ENCODE measurements at regions not wholly inside any gene's neighbourhood (a gene's known extent, or its start where the extent isn't known, plus 50 kb on each side); places are given as distances from the start of the nearest gene placed in this dataset.

DNA sequence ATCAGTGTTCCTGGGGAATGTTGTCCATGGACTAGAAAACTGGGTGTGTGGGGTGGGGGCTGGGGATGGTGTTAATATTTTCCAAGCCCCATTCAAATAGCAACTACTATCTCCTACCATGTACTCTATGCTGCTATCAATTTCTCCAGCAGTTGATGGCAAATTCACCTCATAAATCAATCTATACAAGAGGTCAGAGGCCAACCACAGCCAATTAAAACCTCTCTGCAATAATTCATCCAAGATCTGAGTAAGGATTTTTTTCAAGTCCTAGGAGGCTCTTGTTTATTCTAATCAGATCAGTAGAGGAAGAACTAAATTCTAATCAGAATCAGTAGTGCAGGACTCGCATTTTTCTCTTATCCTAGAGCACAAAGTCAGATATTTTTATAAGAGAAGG, 73.4 kb upstream of the WT1 start:
- Histone ChIP-seq H3K4me3 (ENCODE audit: control insufficient read depth in 2 of 3, extremely low read depth in 1 of 3, insufficient read depth in 2 of 3, low read depth in 1 of 3, low read length in 3 of 3) (no peak overlapping the region), H3K4me2 (ENCODE audit: control insufficient read depth, extremely low read depth, insufficient read depth, low read depth, low read length) (no peak overlapping the region), H2AFZ (ENCODE audit: control insufficient read depth, low read length) (no peak overlapping the region), H3K27ac (ENCODE audit: control insufficient read depth, insufficient read depth, low read length) (no peak overlapping the region), H3K4me1 (ENCODE audit: control insufficient read depth, extremely low read depth, insufficient read depth, low read length) (no peaks in the 10 kb centered on the region), H3K27me3 (ENCODE audit: control insufficient read depth, extremely low read depth, insufficient read depth, low read length) (no peaks in the 10 kb centered on the region), H3K36me3 (ENCODE audit: control insufficient read depth in 2 of 2, extremely low read depth in 1 of 2, insufficient read depth in 2 of 2, low read length in 2 of 2) (no peaks in the 10 kb centered on the region), H3K9me1 (ENCODE audit: control insufficient read depth, extremely low read depth, insufficient read depth, low read length) (no peaks in the 10 kb centered on the region), H3K9ac (ENCODE audit: control insufficient read depth, extremely low read depth, insufficient read depth, low read length) (no peak overlapping the region), H3K9me3 (ENCODE audit: control insufficient read depth, low read depth, low read length) (no peaks in the 10 kb centered on the region), H3K79me2 (ENCODE audit: control insufficient read depth, insufficient read depth, low read length) (no peaks in the 10 kb centered on the region), H4K20me1 (ENCODE audit: control insufficient read depth, extremely low read depth, insufficient read depth, low read length) (no peaks in the 10 kb centered on the region)
- TF ChIP-seq CTCF (optimal IDR thresholded peaks at IDR 0.05 in 1 of 3, IDR thresholded peaks at IDR 0.05 in 1 of 3, conservative IDR thresholded peaks at IDR 0.05 in 1 of 3; ENCODE audit: extremely low read depth in 1 of 3, insufficient read depth in 2 of 3, low read length in 3 of 3), result no peak
- TF ChIP-seq EZH2 (IDR thresholded peaks at IDR 0.05; ENCODE audit: low read length), result no peak
- DNase-seq (ENCODE audit: low read depth, low spot score) (no peak), FAIRE-seq (no peak)
- dilution Hi-C loops (cut with MboI; ENCODE audit: extremely low pct_ligation_motif_present, low sequenced_read_pairs), result no loop called here

DNA sequence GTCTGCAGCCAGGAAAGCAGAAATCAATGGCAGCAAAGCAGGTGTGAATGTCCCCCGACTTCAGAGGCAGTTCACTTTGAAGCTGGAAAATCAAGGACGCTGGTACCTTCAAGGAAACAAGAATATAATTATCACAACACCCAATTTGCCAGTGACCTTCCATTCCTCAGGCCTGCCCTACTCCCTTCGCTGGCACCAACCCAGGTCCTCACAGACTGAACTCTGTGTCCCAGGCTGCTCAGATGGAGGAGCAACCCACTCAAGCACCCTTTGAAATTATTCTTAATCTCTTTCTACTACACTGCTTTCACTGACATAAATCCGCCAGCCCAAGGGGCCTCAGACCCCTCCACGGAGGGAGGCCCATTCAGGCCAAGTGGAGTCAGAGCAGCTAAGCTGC, 64.7 kb upstream of the WT1 start:
- no peaks in the 10 kb centered on the region for H3K9me1 ChIP-seq (ENCODE audit: control insufficient read depth, extremely low read depth, insufficient read depth, low read length)
- no peak overlapping the region for H2AFZ ChIP-seq (ENCODE audit: control insufficient read depth, low read length)
- dilution Hi-C loops (cut with MboI; ENCODE audit: extremely low pct_ligation_motif_present, low sequenced_read_pairs), result no loop called here
- H3K27me3 ChIP-seq (ENCODE audit: control insufficient read depth, extremely low read depth, insufficient read depth, low read length), result no peaks in the 10 kb centered on the region
- DNase-seq (ENCODE audit: low read depth, low spot score) (no peak), FAIRE-seq (no peak)
- no peak overlapping the region for H3K4me3 ChIP-seq (ENCODE audit: control insufficient read depth in 2 of 3, extremely low read depth in 1 of 3, insufficient read depth in 2 of 3, low read depth in 1 of 3, low read length in 3 of 3)
- H3K36me3 ChIP-seq (ENCODE audit: control insufficient read depth in 2 of 2, extremely low read depth in 1 of 2, insufficient read depth in 2 of 2, low read length in 2 of 2), result no peaks in the 10 kb centered on the region
- H3K27ac ChIP-seq (ENCODE audit: control insufficient read depth, insufficient read depth, low read length), result no peak overlapping the region
- no peaks in the 10 kb centered on the region for H4K20me1 ChIP-seq (ENCODE audit: control insufficient read depth, extremely low read depth, insufficient read depth, low read length)
- no peaks in the 10 kb centered on the region for H3K9me3 ChIP-seq (ENCODE audit: control insufficient read depth, low read depth, low read length)
- H3K4me1 ChIP-seq (ENCODE audit: control insufficient read depth, extremely low read depth, insufficient read depth, low read length), result no peaks in the 10 kb centered on the region
- TF ChIP-seq CTCF (optimal IDR thresholded peaks at IDR 0.05 in 1 of 3, IDR thresholded peaks at IDR 0.05 in 1 of 3, conservative IDR thresholded peaks at IDR 0.05 in 1 of 3; ENCODE audit: extremely low read depth in 1 of 3, insufficient read depth in 2 of 3, low read length in 3 of 3) (no peak), EZH2 (IDR thresholded peaks at IDR 0.05; ENCODE audit: low read length) (no peak)
- H3K9ac ChIP-seq (ENCODE audit: control insufficient read depth, extremely low read depth, insufficient read depth, low read length), result no peak overlapping the region
- H3K79me2 ChIP-seq (ENCODE audit: control insufficient read depth, insufficient read depth, low read length), result no peaks in the 10 kb centered on the region
- H3K4me2 ChIP-seq (ENCODE audit: control insufficient read depth, extremely low read depth, insufficient read depth, low read depth, low read length), result no peak overlapping the region

Measured in keratinocyte (primary cell).